ENCODE measurements at regions not wholly inside any gene's neighbourhood (a gene's known extent, or its start where the extent isn't known, plus 50 kb on each side); places are given as distances from the start of the nearest gene placed in this dataset.

GRCh38 chr7:115638853-115639252 is 391.7 kb downstream of the TFEC start:
- ATAC-seq (no peak), DNase-seq (no peak)
- H3K4me3 ChIP-seq (ENCODE audit: low read length), result no peak overlapping the region
- no peak for TF ChIP-seq CTCF (IDR thresholded peaks at IDR 0.05)
- H3K4me1 ChIP-seq (ENCODE audit: control insufficient read depth, insufficient read depth, low read length), result no peaks in the 10 kb centered on the region
- no peaks in the 10 kb centered on the region for H3K9me3 ChIP-seq (ENCODE audit: control insufficient read depth, insufficient read depth, low read length)
- intact Hi-C loops (cut with micrococcal nuclease), result no loop called here
- peaks cover 7 to 8% of the 10 kb centered on the region in 2 donors for H3K9me3 Mint-ChIP-seq
- H3K27me3 Mint-ChIP-seq (ENCODE audit: low read depth in 2 of 2), result no peaks in the 10 kb centered on the region
- no peaks in the 10 kb centered on the region for H3K4me1 Mint-ChIP-seq
- no peaks in the 10 kb centered on the region for H3K27me3 ChIP-seq (ENCODE audit: control insufficient read depth, insufficient read depth, low read length)
- whole genome bisulfite sequencing (ENCODE audit: insufficient coverage), result 94% methylated on average over 4 of the region's 4 CpGs
- no peaks in the 10 kb centered on the region for H3K36me3 Mint-ChIP-seq
- no peak overlapping the region for H3K4me3 Mint-ChIP-seq
- H3K27ac ChIP-seq (ENCODE audit: low read length), result no peak overlapping the region
- H3K36me3 ChIP-seq (ENCODE audit: control insufficient read depth, insufficient read depth, low read length), result no peaks in the 10 kb centered on the region
- no peak overlapping the region for H3K27ac Mint-ChIP-seq

- Histone ChIP-seq H3K36me3 (ENCODE audit: control insufficient read depth, insufficient read depth, low read length) (no peaks in the 10 kb centered on the region), H3K9me3 (ENCODE audit: control insufficient read depth, insufficient read depth, low read length) (no peaks in the 10 kb centered on the region), H3K4me1 (ENCODE audit: control insufficient read depth, insufficient read depth, low read length) (no peaks in the 10 kb centered on the region), H3K27ac (ENCODE audit: low read length) (no peak overlapping the region), H3K27me3 (ENCODE audit: control insufficient read depth, insufficient read depth, low read length) (no peaks in the 10 kb centered on the region), H3K4me3 (ENCODE audit: low read length) (no peak overlapping the region)
- Mint-ChIP-seq H3K27me3 (ENCODE audit: low read depth in 2 of 2) (no peaks in the 10 kb centered on the region), H3K27ac (no peak overlapping the region), H3K4me1 (no peaks in the 10 kb centered on the region), H3K9me3 (peaks cover 5% of the 10 kb centered on the region in 2 donors), H3K36me3 (no peaks in the 10 kb centered on the region), H3K4me3 (no peak overlapping the region)
- no peak for TF ChIP-seq CTCF (IDR thresholded peaks at IDR 0.05)
- DNase-seq (no peak), ATAC-seq (no peak)
- intact Hi-C loops (cut with micrococcal nuclease), result no loop called here
- WGBS (ENCODE audit: insufficient coverage), result 72% methylated on average over 2 of the region's 2 CpGs
Observed at GRCh38 chr7:115637128-115637527, 393.4 kb downstream of the TFEC start.

GRCh38 chr7:115635876-115636275 is 394.7 kb downstream of the TFEC start:
- H3K27me3 ChIP-seq (ENCODE audit: control insufficient read depth, insufficient read depth, low read length), result no peaks in the 10 kb centered on the region

More at GRCh38 chr7:115635876-115636275, 394.7 kb downstream of the TFEC start:
- no peaks in the 10 kb centered on the region for H3K9me3 ChIP-seq (ENCODE audit: control insufficient read depth, insufficient read depth, low read length)
- intact Hi-C loops (cut with micrococcal nuclease), result no loop called here
- Mint-ChIP-seq H3K4me3 (no peak overlapping the region), H3K36me3 (no peaks in the 10 kb centered on the region), H3K27me3 (ENCODE audit: low read depth in 2 of 2) (no peaks in the 10 kb centered on the region), H3K4me1 (no peaks in the 10 kb centered on the region), H3K27ac (no peak overlapping the region), H3K9me3 (peaks cover 2 to 3% of the 10 kb centered on the region in 2 donors)
- H3K27ac ChIP-seq (ENCODE audit: low read length), result no peak overlapping the region
- no peak overlapping the region for H3K4me3 ChIP-seq (ENCODE audit: low read length)
- ATAC-seq (no peak), DNase-seq (no peak)
- 81% methylated on average over 3 of the region's 6 CpGs for WGBS (ENCODE audit: insufficient coverage)
- no peaks in the 10 kb centered on the region for H3K4me1 ChIP-seq (ENCODE audit: control insufficient read depth, insufficient read depth, low read length)
- H3K36me3 ChIP-seq (ENCODE audit: control insufficient read depth, insufficient read depth, low read length), result no peaks in the 10 kb centered on the region
- TF ChIP-seq CTCF (IDR thresholded peaks at IDR 0.05), result no peak

Data from natural killer cell (primary cell).